Fibroblast of mammary gland (primary cell): ENCODE measurements at regions not wholly inside any gene's neighbourhood (a gene's known extent, or its start where the extent isn't known, plus 50 kb on each side); places are given as distances from the start of the nearest gene placed in this dataset.

Source experiments
- DNase-seq: peaks from one replicate; pipeline ENCODE4 v3.0.0-alpha.2; 2010; ENCODE audit warnings: low read depth
- H3K4me3 ChIP-seq: 2 replicates; pipeline ENCODE4 v1.5.1; 2011; ENCODE audit warnings: low read depth, mild to moderate bottlenecking, low read length, moderate library complexity; ENCODE audit not compliant: control insufficient read depth
- CTCF ChIP-seq: conservative IDR thresholded peaks from 2 replicates; pipeline ENCODE4 v1.5.1; 2011; ENCODE audit warnings: low read depth, low read length, inconsistent platforms; ENCODE audit not compliant: control insufficient read depth, insufficient read depth

DNA sequence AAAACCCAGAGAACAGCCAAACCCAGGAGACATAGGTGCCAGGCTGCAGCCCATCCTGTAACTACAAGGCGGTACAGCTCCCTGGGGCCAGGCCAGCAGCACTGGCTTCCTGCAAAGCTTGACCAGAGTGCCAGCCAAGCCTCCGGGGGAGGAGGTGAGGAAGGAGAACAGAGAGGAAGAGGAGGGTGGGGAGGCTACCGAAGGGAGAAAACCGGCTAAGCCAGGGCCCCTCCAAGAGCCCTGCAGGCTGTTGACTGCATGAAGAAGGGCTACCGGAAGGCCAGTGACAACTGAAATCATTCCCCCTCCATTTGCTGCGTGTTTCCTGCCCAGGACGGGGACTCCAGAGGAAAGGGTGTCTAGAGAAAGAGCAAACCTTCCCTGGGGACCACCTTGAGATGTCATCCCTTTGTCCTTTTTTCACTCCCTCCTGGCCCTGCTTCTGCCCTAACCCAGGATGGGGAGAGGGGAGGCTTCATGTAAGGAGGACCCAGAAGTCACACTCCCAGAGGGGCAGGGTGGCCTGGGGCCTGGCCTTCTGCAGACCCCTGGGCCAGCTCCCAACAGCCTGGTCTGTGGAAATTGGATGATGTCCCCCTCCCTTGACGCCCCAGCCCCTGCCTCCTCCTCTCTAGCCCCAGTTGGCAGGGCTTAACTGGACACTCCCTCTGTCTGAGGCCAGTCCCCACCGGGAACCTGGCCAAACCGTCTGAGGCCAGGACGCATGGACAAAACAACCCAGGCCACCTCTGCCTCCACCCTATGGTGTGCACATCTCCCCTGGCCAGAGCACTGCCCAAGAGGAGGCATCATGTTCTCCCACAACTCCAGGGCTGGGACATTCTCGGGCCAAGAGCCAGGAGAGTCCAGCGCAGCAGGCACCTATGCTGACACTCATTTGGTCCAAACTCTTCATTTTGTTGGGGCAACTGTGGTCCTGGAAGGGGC, 207.8 kb downstream of the CYP26B1 start:
- H3K4me3 ChIP-seq: no peak overlapping the region
- TF ChIP-seq CTCF: no peak
- DNase-seq: no peak

- no peak for DNase-seq
- TF ChIP-seq CTCF: no peak
- no peak overlapping the region for H3K4me3 ChIP-seq
Measured at GRCh38 chr2:71938659-71939587, 208.7 kb downstream of the CYP26B1 start.

GRCh38 chr2:71938108-71938507, 209.6 kb downstream of the CYP26B1 start:
- TF ChIP-seq CTCF: no peak
- DNase-seq: no peak
- no peak overlapping the region for H3K4me3 ChIP-seq

DNA sequence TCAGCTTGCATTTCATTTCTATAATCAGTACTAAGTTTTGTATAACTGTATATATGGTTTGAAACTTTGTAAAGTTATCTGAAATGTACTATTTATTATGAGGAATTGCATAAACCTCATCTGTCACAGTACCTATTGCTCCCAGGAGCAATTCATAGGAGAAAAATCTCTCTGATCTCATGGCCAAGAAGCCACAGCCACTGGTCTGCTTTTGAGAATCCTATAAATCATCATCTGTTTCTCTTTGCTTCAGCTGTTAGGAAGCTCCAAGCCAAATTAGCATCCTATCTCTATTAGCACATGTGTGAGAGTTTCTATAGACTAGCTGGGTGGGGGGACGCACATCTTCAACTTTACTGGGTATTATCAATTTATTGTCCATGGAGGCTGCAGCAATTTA, 210.3 kb downstream of the CYP26B1 start:
- DNase-seq: no peak
- no peak overlapping the region for H3K4me3 ChIP-seq
- no peak for TF ChIP-seq CTCF

DNA sequence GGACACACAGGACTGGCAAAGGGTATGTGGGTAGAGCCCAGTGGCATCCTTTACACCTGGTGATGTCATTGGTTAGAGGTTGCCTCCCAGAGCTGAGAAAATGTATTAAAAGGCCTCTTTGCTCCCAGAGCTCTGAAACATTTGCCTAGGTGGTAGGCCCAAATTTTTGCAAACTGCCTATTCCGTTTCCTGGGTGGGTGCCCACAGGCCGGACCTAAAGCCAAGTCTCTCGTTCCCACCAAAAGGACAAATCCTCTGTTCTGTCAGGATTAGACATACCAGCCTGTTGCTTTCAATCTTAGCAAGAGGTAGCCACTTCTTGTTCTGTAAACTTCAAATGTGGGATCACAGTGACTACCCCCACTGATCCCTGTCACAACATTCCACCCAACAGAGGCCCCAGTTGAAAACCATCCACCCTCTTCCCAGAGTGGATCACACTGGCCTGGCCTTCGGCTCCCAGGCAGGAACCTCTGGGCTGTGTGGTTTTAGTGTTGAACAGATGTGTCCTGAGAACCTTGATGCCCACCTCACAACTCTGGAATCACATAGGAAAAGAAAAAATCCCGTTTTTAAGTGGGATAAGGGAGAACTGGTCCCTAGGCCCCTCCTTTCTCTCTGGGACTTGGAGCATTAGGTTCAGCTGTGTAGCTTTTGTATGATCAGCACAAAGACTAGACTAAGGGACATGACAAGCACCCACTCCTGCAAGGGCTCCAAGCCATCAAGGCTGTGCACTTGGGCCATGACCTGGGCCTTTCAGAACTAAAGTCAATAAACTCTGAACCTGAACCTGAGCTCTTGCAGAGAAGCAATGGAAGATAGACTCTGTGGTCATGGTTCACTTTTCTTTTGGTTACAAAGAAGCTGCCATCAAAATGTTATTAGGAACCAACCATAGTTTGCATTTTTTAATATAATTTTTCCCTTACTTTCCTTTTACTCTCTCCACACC, 211.3 kb downstream of the CYP26B1 start:
- H3K4me3 ChIP-seq: no peak overlapping the region
- TF ChIP-seq CTCF: no peak
- no peak for DNase-seq
